HepG2 (cell line): ENCODE measurements at regions not wholly inside any gene's neighbourhood (a gene's known extent, or its start where the extent isn't known, plus 50 kb on each side); places are given as distances from the start of the nearest gene placed in this dataset.
"Not testable (repeated sequence)": the region's sequence is repeated elsewhere in the genome, so short reads cannot be mapped to it uniquely, and the experiment has no call there.

Experiments
- ATF1 ChIP-seq: IDR thresholded peaks from 2 replicates; pipeline ENCODE4 v1.6.1; 2016; ENCODE audit warnings: mild to moderate bottlenecking, control low read depth
- CCDC6 ChIP-seq: sonication (generic); formaldehyde crosslinking; IDR thresholded peaks from 2 replicates; pipeline ENCODE4 v1.8.1; 2022; ENCODE audit warnings: mild to moderate bottlenecking, missing genetic modification reagents, moderate library complexity
- ELF1 ChIP-seq: sonication (generic); formaldehyde crosslinking; IDR thresholded peaks from 2 replicates; pipeline ENCODE4 v1.4.0; 2020; ENCODE audit warnings: missing genetic modification reagents
- HIVEP1 ChIP-seq: sonication (generic); formaldehyde crosslinking; IDR thresholded peaks from 2 replicates; pipeline ENCODE4 v1.4.0; 2020; ENCODE audit warnings: mild to moderate bottlenecking, missing genetic modification reagents
- HNRNPK ChIP-seq: fragments of 200-400 bp; formaldehyde crosslinking; IDR thresholded peaks from 2 replicates; pipeline ENCODE4 v1.6.1; 2018; ENCODE audit warnings: low read length, low read depth, moderate library complexity, mild to moderate bottlenecking; ENCODE audit not compliant: poor library complexity, severe bottlenecking
- JUN ChIP-seq: sonication (generic); formaldehyde crosslinking; IDR thresholded peaks from 2 replicates; pipeline ENCODE4 v1.4.0; 2020; ENCODE audit warnings: mild to moderate bottlenecking, missing genetic modification reagents
- POLR2A ChIP-seq, 2 experiments: IDR thresholded peaks; 2 replicates each; pipeline ENCODE4 v1.6.1; 2011; ENCODE audit warnings: low read depth in 2 of 2, low read length in 2 of 2, mild to moderate bottlenecking in 1 of 2, moderate library complexity in 1 of 2; ENCODE audit not compliant: insufficient read depth in 1 of 2
- POLR2AphosphoS5 ChIP-seq: IDR thresholded peaks from 2 replicates; pipeline ENCODE4 v1.6.1; 2012; ENCODE audit warnings: low read depth, low read length
- SOX5 ChIP-seq: IDR thresholded peaks from 2 replicates; pipeline ENCODE4 v1.6.1; 2016; ENCODE audit warnings: borderline replicate concordance
- TBP ChIP-seq: sonication (generic); formaldehyde crosslinking; IDR thresholded peaks from 2 replicates; pipeline ENCODE4 v1.5.0; 2020; ENCODE audit warnings: missing genetic modification reagents
- ZNF274 ChIP-seq: sonication (generic); formaldehyde crosslinking; IDR thresholded peaks from 2 replicates; pipeline ENCODE4 v1.5.1; 2020; ENCODE audit warnings: mild to moderate bottlenecking, missing genetic modification reagents

DNA sequence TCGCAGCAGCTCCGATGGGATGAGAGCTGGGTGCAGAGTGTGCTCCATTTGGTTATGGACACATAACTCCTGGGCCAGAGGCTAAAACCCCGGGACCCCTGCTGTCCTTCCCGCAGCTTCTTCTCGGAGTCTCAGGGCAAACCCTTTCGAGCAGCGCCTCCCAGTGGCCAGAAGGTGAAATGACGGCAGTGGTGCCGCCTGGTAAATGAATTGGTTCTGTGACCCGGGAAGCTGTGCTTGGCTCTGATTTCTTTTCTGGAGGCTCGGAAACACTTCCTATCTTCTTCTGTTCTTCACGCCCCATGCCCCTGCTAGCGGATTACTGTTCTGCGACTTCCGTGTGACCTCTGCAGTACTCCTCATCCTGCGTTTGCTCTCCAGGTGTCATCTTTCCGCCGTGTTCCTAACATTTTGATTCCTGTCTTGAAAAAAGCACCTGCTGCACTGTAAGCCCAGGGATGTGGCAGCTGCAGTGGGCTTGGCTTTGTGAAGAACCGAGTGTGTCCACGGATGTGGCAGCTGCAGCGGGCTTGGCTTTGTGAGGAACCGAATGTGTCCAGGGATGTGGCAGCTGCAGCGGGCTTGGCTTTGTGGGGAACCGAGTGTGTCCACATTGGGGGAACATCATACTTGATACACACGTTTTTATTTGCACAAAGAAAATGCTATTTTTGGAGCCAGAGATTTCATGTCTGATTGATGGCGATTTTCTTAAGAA, 118.0 kb upstream of the ALDH3B2 start:
- TF ChIP-seq TBP (CRISPR knock-in tag); JUN (CRISPR knock-in tag); HIVEP1; HNRNPK; ZNF274 (CRISPR knock-in tag); ELF1 (CRISPR knock-in tag); ATF1 (CRISPR knock-in tag); POLR2A (IDR thresholded peaks at IDR 0.05; ENCODE audit: insufficient read depth in 1 of 2, low read depth in 2 of 2, low read length in 2 of 2); POLR2AphosphoS5; SOX5 (CRISPR knock-in tag); CCDC6 (CRISPR knock-in tag): not testable (repeated sequence)
